IMR-90 (cell line): ENCODE measurements at regions not wholly inside any gene's neighbourhood (a gene's known extent, or its start where the extent isn't known, plus 50 kb on each side); places are given as distances from the start of the nearest gene placed in this dataset.

Source experiments
- ATAC-seq: fragments of 200-7000 bp; cut with Tn5 transposase; 2 replicates; pipeline ENCODE4 v1.9.1; 2020; ENCODE audit warnings: low read depth, mild to moderate bottlenecking, moderate library complexity
- BruUV-seq: library from RNA; stranded (reverse); fragments of 400-500 nt; replicated peaks from 2 replicates; lab custom pipeline; 2021; lab: Mats Ljungman, UMichigan
- CTCF ChIA-PET: fragments of 300-600 bp; formaldehyde crosslinking; extraction: SDS; loops from one replicate; lab custom pipeline; 2021; ENCODE audit warnings: antibody characterized with exemption; lab: Yijun Ruan, JAX
- POLR2A ChIA-PET: fragments of 300-600 bp; sonication (Branson Sonifier 250); formaldehyde crosslinking; loops from one replicate; lab custom pipeline; 2022; ENCODE audit warnings: antibody characterized with exemption; ENCODE audit not compliant: unreplicated experiment; lab: Charles Lee
- DNase-seq: peaks from one replicate; pipeline ENCODE4 v3.0.0; 2013
- H2AFZ ChIP-seq: replicated peaks from 2 replicates; pipeline ENCODE3; 2013; ENCODE audit warnings: low read length, mild to moderate bottlenecking; ENCODE audit not compliant: poor library complexity
- H2AK5ac ChIP-seq: 2 replicates; pipeline ENCODE4 v1.6.1; 2013; ENCODE audit warnings: low read depth, low read length, inconsistent platforms
- H2AK9ac ChIP-seq: replicated peaks from 2 replicates; pipeline ENCODE3; 2013; ENCODE audit warnings: mild to moderate bottlenecking, low read depth, low read length, moderate library complexity; ENCODE audit not compliant: poor library complexity
- H2BK120ac ChIP-seq: 2 replicates; pipeline ENCODE4 v1.6.1; 2013; ENCODE audit warnings: low read depth, low read length, inconsistent platforms
- H2BK15ac ChIP-seq: 3 replicates; pipeline ENCODE4 v1.6.1; 2013; ENCODE audit warnings: low read depth, low read length, inconsistent platforms
- H2BK20ac ChIP-seq: 2 replicates; pipeline ENCODE4 v1.6.1; 2013; ENCODE audit warnings: low read depth, mild to moderate bottlenecking, inconsistent platforms, low read length, moderate library complexity
- H2BK5ac ChIP-seq: 2 replicates; pipeline ENCODE4 v1.6.1; 2013; ENCODE audit warnings: mild to moderate bottlenecking, low read depth, low read length, inconsistent platforms; ENCODE audit not compliant: poor library complexity, severe bottlenecking
- H3K14ac ChIP-seq: replicated peaks from 2 replicates; pipeline ENCODE4 v1.6.1; 2013; ENCODE audit warnings: low read depth, low read length, inconsistent platforms
- H3K18ac ChIP-seq: 2 replicates; pipeline ENCODE4 v1.6.1; 2013; ENCODE audit warnings: low read depth, low read length, control low read depth
- H3K23ac ChIP-seq: 2 replicates; pipeline ENCODE4 v1.6.1; 2013; ENCODE audit warnings: low read depth, low read length, inconsistent platforms
- H3K27ac ChIP-seq: 2 replicates; pipeline ENCODE4 v1.5.1; 2013; ENCODE audit warnings: mild to moderate bottlenecking, control low read depth, low read length; ENCODE audit not compliant: insufficient read depth
- H3K27me3 ChIP-seq: 2 replicates; pipeline ENCODE4 v1.6.1; 2013; ENCODE audit warnings: low read length; ENCODE audit not compliant: control insufficient read depth, insufficient read depth
- H3K36me3 ChIP-seq: 2 replicates; pipeline ENCODE4 v1.6.1; 2013; ENCODE audit warnings: low read length, mixed read lengths; ENCODE audit not compliant: control insufficient read depth, insufficient read depth
- H3K4ac ChIP-seq: 2 replicates; pipeline ENCODE4 v1.6.1; 2013; ENCODE audit warnings: low read depth, low read length, inconsistent platforms
- H3K4me1 ChIP-seq: 2 replicates; pipeline ENCODE4 v1.6.1; 2013; ENCODE audit warnings: low read length, mixed read lengths; ENCODE audit not compliant: control insufficient read depth, insufficient read depth
- H3K4me2 ChIP-seq: 2 replicates; pipeline ENCODE4 v1.6.1; 2013; ENCODE audit warnings: low read depth, mild to moderate bottlenecking, control low read depth, low read length, moderate library complexity
- H3K4me3 ChIP-seq: 2 replicates; pipeline ENCODE4 v1.5.1; 2013; ENCODE audit warnings: low read depth, mild to moderate bottlenecking, control low read depth, low read length, moderate library complexity; ENCODE audit not compliant: insufficient read depth
- H3K56ac ChIP-seq: 2 replicates; pipeline ENCODE4 v1.6.1; 2013; ENCODE audit warnings: low read length, inconsistent platforms; ENCODE audit not compliant: insufficient read depth; ENCODE audit errors: extremely low read depth
- H3K79me1 ChIP-seq, 2 experiments: 2 replicates each; pipeline ENCODE4 v1.6.1; 2013; ENCODE audit warnings: low read length in 2 of 2, inconsistent platforms in 1 of 2, low read depth in 1 of 2
- H3K9ac ChIP-seq: 2 replicates; pipeline ENCODE4 v1.6.1; 2013; ENCODE audit warnings: low read depth, low read length, control low read depth
- H3K9me1 ChIP-seq: 2 replicates; pipeline ENCODE4 v1.6.1; 2013; ENCODE audit warnings: low read length, inconsistent platforms; ENCODE audit not compliant: insufficient read depth
- H3K9me3 ChIP-seq: 2 replicates; pipeline ENCODE4 v1.6.1; 2013; ENCODE audit warnings: low read length; ENCODE audit not compliant: control insufficient read depth, insufficient read depth
- H4K20me1 ChIP-seq: 2 replicates; pipeline ENCODE4 v1.6.1; 2013; ENCODE audit warnings: low read length, inconsistent platforms; ENCODE audit not compliant: insufficient read depth
- H4K5ac ChIP-seq: 2 replicates; pipeline ENCODE4 v1.6.1; 2013; ENCODE audit warnings: mild to moderate bottlenecking, low read depth, low read length, control low read depth
- H4K8ac ChIP-seq, 2 experiments: 2 replicates each; pipeline ENCODE4 v1.6.1; 2013; ENCODE audit warnings: low read depth in 2 of 2, low read length in 2 of 2, control low read depth in 1 of 2, inconsistent platforms in 1 of 2
- H4K91ac ChIP-seq: 2 replicates; pipeline ENCODE4 v1.6.1; 2013; ENCODE audit warnings: low read depth, low read length, inconsistent platforms; ENCODE audit not compliant: insufficient read depth
- BHLHE40 ChIP-seq: fragments of 150-350 bp; IDR thresholded peaks from 2 replicates; pipeline ENCODE4 v1.6.1; 2016; ENCODE audit warnings: mild to moderate bottlenecking, low read depth, low read length
- CEBPB ChIP-seq: IDR thresholded peaks from 2 replicates; pipeline ENCODE4 v1.6.1; 2012; ENCODE audit warnings: low read depth, low read length, improper control_type of control experiment
- CHD1 ChIP-seq: IDR thresholded peaks from 2 replicates; pipeline ENCODE4 v1.6.1; 2012; ENCODE audit warnings: low read depth, low read length, improper control_type of control experiment
- ELK1 ChIP-seq: fragments of 150-350 bp; IDR thresholded peaks from 2 replicates; pipeline ENCODE4 v1.6.1; 2016; ENCODE audit warnings: low read depth, mild to moderate bottlenecking, low read length, moderate library complexity, borderline replicate concordance
- FOS ChIP-seq: fragments of 150-350 bp; IDR thresholded peaks from 2 replicates; pipeline ENCODE4 v1.6.1; 2016; ENCODE audit warnings: low read depth, low read length
- MAZ ChIP-seq: IDR thresholded peaks from 2 replicates; pipeline ENCODE4 v1.6.1; 2012; ENCODE audit warnings: low read depth, mild to moderate bottlenecking, low read length, improper control_type of control experiment, moderate library complexity, borderline replicate concordance
- POLR2A ChIP-seq: IDR thresholded peaks from 2 replicates; pipeline ENCODE4 v1.6.1; 2012; ENCODE audit warnings: mild to moderate bottlenecking, low read depth, low read length
- RFX5 ChIP-seq: IDR thresholded peaks from 2 replicates; pipeline ENCODE4 v1.8.0; 2012; ENCODE audit warnings: low read depth, mild to moderate bottlenecking, low read length, moderate library complexity
- WGBS, 2 experiments: methylation state at CpG; one replicate each; pipeline versions ENCODE4 v1.1.5 to v1.1.7; 2013; ENCODE audit warnings: missing lambda C conversion rate in 2 of 2; ENCODE audit not compliant: insufficient read length in 1 of 2; ENCODE audit errors: extremely low coverage in 2 of 2; 5-methylcytosine and 5-hydroxymethylcytosine counted together
- dilution Hi-C: fragments of 300-500 bp; cut with HindIII; formaldehyde crosslinking; loops from one replicate; pipeline ENCODE4 v1.14.3; 2018; ENCODE audit warnings: low sequenced_read_pairs; ENCODE audit not compliant: unreplicated experiment
- in situ Hi-C: fragments of 300-500 bp; cut with MboI; formaldehyde crosslinking; loops from 3 replicates; pipeline ENCODE4 v1.14.3; 2019; ENCODE audit warnings: low sequenced_read_pairs, inconsistent platforms, mixed read lengths
- intact Hi-C: fragments of 100-400 bp; cut with micrococcal nuclease; formaldehyde crosslinking; loops from 2 replicates; pipeline ENCODE4 v1.10.0; 2022

- H4K8ac ChIP-seq, result no peak overlapping the region
- ChIA-PET POLR2A (no interaction called here), CTCF (no interaction called here)
- no peak overlapping the region for H4K5ac ChIP-seq
- H3K27ac ChIP-seq, result no peak overlapping the region
- no peak overlapping the region for H3K4ac ChIP-seq
- H3K9ac ChIP-seq, result no peak overlapping the region
- TF ChIP-seq POLR2A (no peak), CHD1 (no peak), FOS (no peak), CEBPB (no peak), MAZ (no peak), BHLHE40 (no peak), ELK1 (no peak), RFX5 (no peak)
- BruUV-seq, result no TSS peak
- in situ Hi-C loops (no loop called here), intact Hi-C loops (no loop called here), dilution Hi-C loops (no loop called here)
- no peak overlapping the region for H3K23ac ChIP-seq
- no peak overlapping the region for H3K14ac ChIP-seq
- H3K79me1 ChIP-seq, result no peaks in the 10 kb centered on the region
- no peak overlapping the region for H4K91ac ChIP-seq
- no peak overlapping the region for H2AK5ac ChIP-seq
- H2BK15ac ChIP-seq, result no peak overlapping the region
- WGBS, 2 experiments, result 63% methylated on average over 1 of the region's 6 CpGs; no CpG with 5 or more reads in 1 of the 2 experiments
- no peaks in the 10 kb centered on the region for H3K36me3 ChIP-seq
- peaks cover 17% of the 10 kb centered on the region for H3K9me3 ChIP-seq
- H3K4me2 ChIP-seq, result no peak overlapping the region
- DNase-seq (no peak), ATAC-seq (no peak)
- no peak overlapping the region for H3K56ac ChIP-seq
- no peak overlapping the region for H3K18ac ChIP-seq
- no peaks in the 10 kb centered on the region; the same call in 1 of the 2 replicates for H4K20me1 ChIP-seq
- H2BK20ac ChIP-seq, result no peak overlapping the region
- H3K27me3 ChIP-seq, result peaks cover 26% of the 10 kb centered on the region
- no peak overlapping the region for H3K4me3 ChIP-seq
- H2BK120ac ChIP-seq, result no peak overlapping the region
- H2BK5ac ChIP-seq, result no peak overlapping the region
- peaks cover 5% of the 10 kb centered on the region; the same call in 1 of the 2 replicates for H3K9me1 ChIP-seq
- H2AK9ac ChIP-seq, result no peak overlapping the region
- peaks cover 10% of the 10 kb centered on the region; the same call in 1 of the 2 replicates for H3K4me1 ChIP-seq
- H2AFZ ChIP-seq, result no peak overlapping the region
Measured at GRCh38 chr9:96038914-96039313, 163.4 kb downstream of the ERCC6L2 start.
